Type B pancreatic cell (in vitro differentiated cells): ENCODE measurements at regions not wholly inside any gene's neighbourhood (a gene's known extent, or its start where the extent isn't known, plus 50 kb on each side); places are given as distances from the start of the nearest gene placed in this dataset.

Experiments
- DNase-seq: peaks from one replicate; pipeline ENCODE4 v3.0.0; 2021; ENCODE audit warnings: mixed read lengths; ENCODE audit not compliant: unreplicated experiment; ENCODE audit errors: extremely low spot score
- H3K27ac Mint-ChIP-seq: 2 replicates; pipeline ENCODE4 v1.8.0; 2021; ENCODE audit warnings: mild to moderate bottlenecking, mixed read lengths
- H3K27me3 Mint-ChIP-seq: 2 replicates; pipeline ENCODE4 v1.8.0; 2021; ENCODE audit warnings: mixed read lengths
- H3K36me3 Mint-ChIP-seq: 2 replicates; pipeline ENCODE4 v1.8.0; 2021; ENCODE audit warnings: mixed read lengths
- H3K4me1 Mint-ChIP-seq: one replicate; pipeline ENCODE4 v1.8.0; 2021; ENCODE audit warnings: mixed read lengths; ENCODE audit not compliant: unreplicated experiment
- H3K4me3 Mint-ChIP-seq: 2 replicates; pipeline ENCODE4 v1.8.0; 2021; ENCODE audit warnings: mild to moderate bottlenecking, mixed read lengths
- H3K9me3 Mint-ChIP-seq: 2 replicates; pipeline ENCODE4 v1.8.0; 2021; ENCODE audit warnings: mixed read lengths
- CTCF ChIP-seq: fragments of 200-600 bp; sonication (generic); conservative IDR thresholded peaks from 2 replicates; pipeline ENCODE4 v1.5.0; 2021; ENCODE audit warnings: antibody characterized with exemption, mild to moderate bottlenecking

GRCh38 chr10:33804584-33804983, 470.1 kb upstream of the NRP1 start:
- TF ChIP-seq CTCF: no peak
- DNase-seq: no peak
- no peaks in the 10 kb centered on the region for H3K36me3 Mint-ChIP-seq
- H3K9me3 Mint-ChIP-seq: peaks cover 4% of the 10 kb centered on the region
- no peak overlapping the region for H3K4me3 Mint-ChIP-seq
- peaks cover 43% of the 10 kb centered on the region for H3K4me1 Mint-ChIP-seq
- no peak overlapping the region for H3K27ac Mint-ChIP-seq
- H3K27me3 Mint-ChIP-seq: peaks cover 3% of the 10 kb centered on the region

- Mint-ChIP-seq H3K4me3 (no peak overlapping the region), H3K4me1 (peaks cover 39% of the 10 kb centered on the region), H3K27me3 (peaks cover 3% of the 10 kb centered on the region), H3K27ac (no peak overlapping the region), H3K36me3 (no peaks in the 10 kb centered on the region), H3K9me3 (peaks cover 4% of the 10 kb centered on the region)
- DNase-seq: no peak
- no peak for TF ChIP-seq CTCF
These were observed 468.8 kb upstream of the NRP1 start for GRCh38 chr10:33803248-33803647.

DNA sequence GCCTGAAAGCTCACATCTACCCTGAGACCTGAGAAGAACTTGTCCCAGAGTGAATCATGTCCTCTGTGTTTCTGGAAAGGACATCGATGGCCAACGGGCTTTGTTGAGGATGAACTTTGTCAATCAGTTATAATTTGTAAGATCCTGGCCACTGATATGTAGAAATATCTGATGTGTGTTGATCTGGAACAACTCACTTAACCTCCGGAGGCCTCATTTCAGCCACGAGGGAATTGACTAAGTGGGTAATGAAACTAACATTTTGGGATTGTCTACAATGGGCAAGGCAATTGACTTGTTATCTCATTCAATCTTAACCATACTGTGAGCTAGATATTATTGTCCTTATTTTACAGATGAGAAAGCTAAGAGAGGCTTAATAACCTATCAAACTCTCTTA, 468.1 kb upstream of the NRP1 start:
- H3K4me3 Mint-ChIP-seq: no peak overlapping the region
- no peak for TF ChIP-seq CTCF
- no peak overlapping the region for H3K27ac Mint-ChIP-seq
- peaks cover 3% of the 10 kb centered on the region for H3K27me3 Mint-ChIP-seq
- peaks cover 32% of the 10 kb centered on the region for H3K4me1 Mint-ChIP-seq
- no peak for DNase-seq
- no peaks in the 10 kb centered on the region for H3K36me3 Mint-ChIP-seq
- H3K9me3 Mint-ChIP-seq: peaks cover 4% of the 10 kb centered on the region

GRCh38 chr10:33801705-33802104, 467.2 kb upstream of the NRP1 start:
- Mint-ChIP-seq H3K4me3 (no peak overlapping the region), H3K36me3 (no peaks in the 10 kb centered on the region), H3K4me1 (peaks cover 23% of the 10 kb centered on the region), H3K27ac (peak overlapping the region; percentile 81), H3K27me3 (peaks cover 3% of the 10 kb centered on the region), H3K9me3 (peaks cover 4% of the 10 kb centered on the region)
- DNase-seq: no peak
- TF ChIP-seq CTCF: no peak

DNA sequence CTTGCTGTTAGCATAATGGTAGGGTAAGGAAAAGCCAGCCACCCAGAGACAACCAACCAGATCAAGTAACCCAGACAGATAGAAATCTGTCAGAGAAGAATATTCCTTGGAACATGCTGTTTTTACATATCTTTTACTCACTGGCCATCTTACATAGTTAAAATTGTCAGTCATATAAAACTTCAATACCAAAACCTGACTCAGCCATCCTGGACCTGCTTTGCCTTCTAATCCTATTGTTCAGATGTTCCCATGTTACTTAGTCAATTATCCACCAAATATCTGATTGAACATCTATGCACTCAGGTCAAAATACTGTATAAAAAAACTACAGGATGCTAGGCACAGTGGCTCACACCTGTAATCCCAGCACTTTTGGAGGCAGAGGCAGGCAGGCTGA, 466.5 kb upstream of the NRP1 start:
- H3K4me3 Mint-ChIP-seq: no peak overlapping the region
- no peak overlapping the region for H3K27ac Mint-ChIP-seq
- no peak for DNase-seq

More for the DNA sequence above, 466.5 kb upstream of the NRP1 start:
- Mint-ChIP-seq H3K27me3 (peaks cover 3% of the 10 kb centered on the region), H3K4me1 (peaks cover 20% of the 10 kb centered on the region), H3K9me3 (peaks cover 4% of the 10 kb centered on the region), H3K36me3 (no peaks in the 10 kb centered on the region)
- no peak for TF ChIP-seq CTCF
